ENCODE measurements at regions not wholly inside any gene's neighbourhood (a gene's known extent, or its start where the extent isn't known, plus 50 kb on each side); places are given as distances from the start of the nearest gene placed in this dataset.
"Not testable (repeated sequence)": the region's sequence is repeated elsewhere in the genome, so short reads cannot be mapped to it uniquely, and the experiment has no call there.

- DNase-seq: no peak
Observed at GRCh38 chr3:30475809-30476178, 130.6 kb upstream of the TGFBR2 start.

DNA sequence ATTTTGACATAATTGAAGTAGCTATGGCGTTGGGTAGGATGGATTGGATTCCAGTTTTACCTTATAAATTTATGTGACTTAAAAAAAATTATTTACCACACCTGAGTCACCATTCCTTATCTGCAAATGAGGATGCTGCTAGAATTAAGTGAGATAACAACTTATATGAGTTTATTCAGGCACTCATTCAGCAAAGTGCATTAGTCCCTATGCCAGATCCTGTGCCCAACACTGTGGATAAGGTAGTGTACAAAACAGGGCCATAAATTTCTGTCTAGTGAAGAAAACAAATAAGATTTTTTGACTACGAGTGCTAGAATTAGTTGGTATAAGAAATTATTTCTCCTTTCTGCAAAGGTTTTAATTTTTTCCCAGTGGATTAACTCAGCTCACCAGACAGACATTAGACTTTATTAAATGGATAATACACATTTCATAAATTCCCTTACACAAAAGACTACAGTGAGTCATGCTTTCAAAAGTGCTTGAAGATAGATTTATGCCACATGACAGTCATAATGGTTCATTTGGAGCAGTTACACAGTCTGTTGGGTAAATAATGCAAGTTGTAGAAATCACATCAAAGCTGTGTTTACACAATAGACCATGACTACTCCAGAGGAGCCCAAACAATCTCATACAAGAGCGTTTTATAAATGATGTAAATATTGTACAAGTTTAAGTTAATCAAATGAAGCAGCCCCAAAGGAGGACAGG is 129.9 kb upstream of the TGFBR2 start:
- DNase-seq: no peak

DNA sequence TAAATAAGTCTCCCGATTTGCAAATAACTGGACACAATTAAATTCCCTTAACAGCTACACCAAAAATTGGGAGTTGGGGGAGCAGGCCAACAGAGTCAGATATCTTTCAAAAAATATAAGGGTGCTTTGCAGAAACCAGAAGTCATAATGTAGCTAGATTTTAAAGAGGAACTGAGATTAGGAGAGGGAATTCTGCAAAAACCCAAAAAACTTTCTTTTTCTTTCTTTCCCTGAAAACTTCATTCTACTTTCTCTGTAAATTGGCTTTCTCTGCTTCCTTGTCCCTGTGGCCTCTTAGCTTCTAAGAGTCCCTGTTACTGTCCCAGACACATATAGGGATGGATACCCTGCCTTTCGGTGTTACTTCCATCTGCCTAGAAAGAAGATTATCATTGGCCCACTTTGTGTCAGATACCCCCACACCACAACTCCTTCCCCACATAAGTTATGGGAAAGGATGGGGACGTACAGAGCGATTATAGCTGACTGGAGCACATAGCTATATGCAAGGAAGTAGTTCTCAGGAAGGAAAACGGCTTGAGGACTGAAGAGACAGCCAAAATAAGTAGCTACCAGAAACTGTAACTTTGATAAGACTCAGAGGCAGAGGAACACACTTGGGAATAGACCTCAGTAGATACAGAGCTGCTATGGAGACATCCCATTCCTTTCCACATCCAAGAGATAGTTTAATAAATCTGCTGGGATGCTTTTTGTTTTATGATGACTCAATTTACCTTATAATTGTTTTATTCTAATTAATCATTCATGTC is 129.1 kb upstream of the TGFBR2 start:
- DNase-seq: no peak

DNA sequence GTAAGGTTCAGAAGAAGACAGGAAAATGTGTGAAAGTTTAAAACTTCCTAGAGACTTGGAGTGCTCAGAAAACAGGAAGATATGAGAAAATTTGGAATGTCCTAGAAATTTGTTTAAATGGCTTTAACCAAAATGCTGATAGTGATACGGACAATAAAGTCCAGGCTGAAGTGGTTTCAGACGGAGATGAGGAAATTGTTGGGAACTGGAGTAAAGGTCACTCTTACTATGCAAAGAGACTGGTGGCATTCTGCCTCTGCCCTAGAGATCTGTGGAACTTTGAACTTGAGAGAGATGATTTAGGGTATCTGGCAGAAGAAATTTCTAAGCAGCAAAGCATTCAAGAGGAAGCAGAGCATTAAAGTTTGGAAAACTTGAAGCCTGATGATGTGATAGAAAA is 126.7 kb upstream of the TGFBR2 start:
- DNase-seq: not testable (repeated sequence)

GRCh38 chr3:30480156-30480555 is 126.2 kb upstream of the TGFBR2 start:
- DNase-seq: not testable (repeated sequence)

- DNase-seq: no peak
Observed at GRCh38 chr3:30480587-30480986, 125.8 kb upstream of the TGFBR2 start.

DNA sequence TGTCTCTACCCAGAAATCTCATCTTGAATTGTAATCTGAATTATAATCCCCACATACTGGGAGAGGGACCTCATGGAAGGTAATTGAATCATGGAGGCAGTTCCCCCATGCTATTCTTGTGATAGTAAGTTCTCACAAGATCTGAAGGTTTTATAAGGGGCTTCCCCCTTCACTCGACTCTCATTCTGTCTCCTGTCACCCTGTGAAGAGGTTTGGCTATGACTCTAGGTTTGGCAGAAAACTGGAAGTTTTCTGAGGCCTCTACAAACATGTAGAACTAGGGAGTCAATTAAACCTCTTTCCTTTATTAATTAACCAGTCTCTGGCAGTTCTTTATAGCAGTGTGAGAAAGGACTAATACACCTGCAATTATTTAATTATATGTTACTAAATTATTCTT is 125.2 kb upstream of the TGFBR2 start:
- DNase-seq: no peak

GRCh38 chr3:30484229-30484628 is 122.2 kb upstream of the TGFBR2 start:
- not testable (repeated sequence) for DNase-seq

DNA sequence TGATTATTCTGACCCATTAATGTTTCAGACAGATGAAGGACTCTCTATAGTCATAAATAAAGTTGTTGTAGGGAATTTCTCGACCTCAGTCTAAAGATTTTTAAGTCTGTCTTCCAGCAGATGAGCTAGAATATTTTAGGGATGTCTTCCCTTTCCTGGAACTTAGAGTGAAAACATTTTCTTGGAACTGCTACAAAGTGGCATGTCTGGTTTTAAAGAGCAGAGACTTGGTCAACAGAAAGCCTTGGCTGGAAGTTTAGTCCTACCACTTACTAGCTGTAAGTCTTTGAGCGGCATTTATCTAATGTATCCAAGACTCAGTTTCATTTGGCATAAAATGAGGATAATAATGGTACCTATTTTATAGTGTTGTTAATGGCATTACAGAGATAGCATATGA is 120.0 kb upstream of the TGFBR2 start:
- DNase-seq: no peak

DNA sequence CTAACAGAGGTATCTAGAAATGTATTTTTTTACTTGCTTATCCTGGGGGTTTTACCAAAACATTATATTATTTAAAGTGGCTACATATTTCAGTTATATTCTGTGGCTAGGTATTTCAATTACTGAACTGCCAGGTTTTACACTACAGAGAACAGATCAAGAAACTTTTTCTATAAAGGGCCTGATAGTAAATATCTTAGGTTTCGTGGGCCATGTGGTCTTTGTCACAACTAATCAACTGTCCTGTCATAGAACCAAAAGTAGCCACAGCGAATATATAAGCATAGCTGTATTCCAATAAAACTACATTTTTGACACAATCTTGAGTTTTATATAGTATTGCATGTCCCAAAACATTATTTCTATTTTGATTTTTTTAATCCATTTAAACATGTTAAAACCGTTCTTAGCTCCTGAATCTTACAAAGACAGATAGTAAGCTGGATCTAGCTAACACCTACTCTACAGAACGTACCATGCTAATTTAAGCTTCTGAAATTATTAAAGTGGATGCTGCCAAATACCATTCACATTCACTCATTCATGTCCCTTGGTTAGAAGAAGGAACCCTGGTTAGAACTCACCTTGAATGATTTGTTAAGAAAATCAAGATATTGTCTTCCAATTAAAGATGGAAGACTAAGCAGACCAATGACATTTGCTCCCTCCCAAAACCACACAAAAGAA is 118.2 kb upstream of the TGFBR2 start:
- no peak for DNase-seq

DNA sequence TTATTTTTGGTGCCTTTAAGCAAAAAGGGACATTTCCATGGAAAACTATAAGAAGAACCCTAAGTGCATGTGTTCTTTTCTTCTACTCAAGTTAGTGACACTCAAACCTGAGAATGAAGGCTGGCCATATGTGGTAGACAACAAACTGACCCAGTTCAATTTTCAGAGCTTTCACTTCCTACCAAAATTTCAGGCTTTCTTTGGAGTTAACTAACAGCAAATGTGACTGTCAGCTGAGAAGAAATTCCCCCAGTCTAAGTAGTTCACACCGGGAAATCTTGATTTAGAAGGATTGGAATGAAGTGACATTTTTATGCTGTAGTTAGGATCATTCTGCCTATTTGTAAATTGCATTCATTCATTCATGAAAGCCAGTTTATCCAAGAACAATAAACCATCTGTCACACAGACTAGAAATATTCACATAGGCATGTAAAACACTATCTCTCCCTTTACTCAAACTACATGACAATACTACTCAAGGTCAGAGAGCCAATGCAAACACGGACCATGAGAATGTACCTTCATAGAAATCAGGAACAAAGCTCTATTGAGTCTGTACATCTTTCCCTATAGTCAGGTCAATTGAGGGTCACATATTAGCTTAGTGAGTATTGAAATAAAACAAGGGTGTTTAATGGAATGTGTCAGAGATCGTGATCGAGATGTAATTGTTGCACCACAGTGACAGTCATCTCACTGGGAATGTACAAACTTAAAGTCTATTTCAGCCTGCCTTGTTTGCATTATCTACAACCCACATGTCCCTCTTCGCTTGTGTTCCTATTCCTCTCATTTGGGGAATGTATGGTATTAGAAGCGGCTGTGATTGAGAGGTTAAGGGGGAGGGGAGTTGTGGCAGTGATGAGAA is 113.8 kb upstream of the TGFBR2 start:
- no peak for DNase-seq

DNA sequence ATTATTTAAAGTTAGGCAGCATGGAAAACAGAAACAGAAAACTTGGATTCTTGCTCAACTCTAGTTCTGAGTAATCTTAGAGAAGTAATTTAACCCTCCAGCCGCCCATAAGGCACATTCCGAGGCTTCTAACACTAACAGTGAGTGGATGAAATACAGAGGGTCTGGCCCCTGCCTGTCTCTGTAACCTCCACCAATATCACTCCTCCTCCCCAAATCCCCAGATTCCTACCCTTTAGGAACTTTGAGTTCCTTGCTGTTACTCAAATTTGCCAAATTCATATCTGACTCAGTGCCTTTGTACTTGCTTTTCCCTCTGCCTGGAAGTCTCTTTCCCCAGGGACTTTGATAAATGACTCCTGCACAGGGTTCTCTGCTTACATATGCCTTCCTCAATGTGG is 112.5 kb upstream of the TGFBR2 start:
- no peak for DNase-seq

- no peak for DNase-seq
Observed at GRCh38 chr3:30495172-30496065, 111.0 kb upstream of the TGFBR2 start.

DNA sequence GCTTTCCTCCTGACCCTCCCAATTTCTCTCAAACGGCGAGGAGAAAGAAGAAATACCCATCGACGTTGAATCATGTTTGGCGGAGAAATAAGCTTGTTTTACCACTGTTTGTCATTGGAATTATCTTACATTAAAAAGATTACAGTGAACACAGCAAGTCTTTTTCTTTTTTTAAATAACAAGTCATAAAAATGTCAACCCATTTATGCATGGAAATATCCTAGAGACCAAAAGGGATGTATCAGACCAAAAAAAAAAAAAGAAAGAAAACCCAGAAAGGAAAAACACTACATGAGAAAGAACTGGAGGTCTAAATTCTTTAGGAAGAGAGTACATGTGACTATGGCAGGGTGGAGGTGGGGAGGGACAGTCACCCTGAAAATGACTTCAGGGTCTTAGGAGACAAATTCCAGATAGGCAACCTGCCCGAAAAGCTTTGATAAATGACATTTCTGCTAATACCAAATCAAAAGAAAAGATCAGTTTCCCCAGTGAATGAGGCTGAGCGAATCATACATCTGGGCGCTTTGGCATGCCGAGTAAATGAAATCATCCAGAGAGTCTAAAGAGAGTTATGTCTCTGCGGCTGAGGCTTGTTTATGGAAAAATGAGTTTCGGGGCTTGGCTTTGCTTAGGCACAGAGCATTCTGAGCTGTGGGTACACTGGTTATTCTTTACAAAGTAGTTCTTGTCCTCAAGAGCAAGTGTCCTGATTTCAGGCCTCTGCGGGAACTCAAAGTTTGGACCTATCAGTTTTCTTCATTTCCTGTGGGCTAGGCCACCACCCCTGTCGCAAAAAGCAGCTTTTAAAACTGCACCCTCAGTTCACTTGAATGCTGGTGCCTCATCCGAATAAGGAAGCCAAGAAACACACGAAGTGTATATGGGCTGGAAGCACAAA is 110.1 kb upstream of the TGFBR2 start:
- no peak for DNase-seq

DNA sequence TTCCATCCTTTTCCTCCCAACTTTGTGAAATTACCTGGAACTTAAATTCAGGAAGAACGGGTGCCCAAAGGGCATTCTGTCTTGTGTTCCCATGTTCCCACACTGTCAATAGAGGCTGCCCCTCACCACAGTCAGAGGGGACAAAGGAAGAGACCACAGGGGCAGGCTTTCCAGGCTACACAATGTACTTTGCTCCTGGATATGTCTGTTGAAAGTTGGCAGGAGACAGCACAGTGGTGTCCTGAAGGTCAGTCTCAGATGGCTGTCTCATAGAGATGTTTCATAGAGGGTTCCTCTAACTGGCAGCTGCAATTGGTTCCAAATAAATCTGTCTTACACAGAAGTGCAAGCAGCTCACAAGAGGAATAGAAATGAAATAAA is 107.8 kb upstream of the TGFBR2 start:
- DNase-seq: no peak

DNA sequence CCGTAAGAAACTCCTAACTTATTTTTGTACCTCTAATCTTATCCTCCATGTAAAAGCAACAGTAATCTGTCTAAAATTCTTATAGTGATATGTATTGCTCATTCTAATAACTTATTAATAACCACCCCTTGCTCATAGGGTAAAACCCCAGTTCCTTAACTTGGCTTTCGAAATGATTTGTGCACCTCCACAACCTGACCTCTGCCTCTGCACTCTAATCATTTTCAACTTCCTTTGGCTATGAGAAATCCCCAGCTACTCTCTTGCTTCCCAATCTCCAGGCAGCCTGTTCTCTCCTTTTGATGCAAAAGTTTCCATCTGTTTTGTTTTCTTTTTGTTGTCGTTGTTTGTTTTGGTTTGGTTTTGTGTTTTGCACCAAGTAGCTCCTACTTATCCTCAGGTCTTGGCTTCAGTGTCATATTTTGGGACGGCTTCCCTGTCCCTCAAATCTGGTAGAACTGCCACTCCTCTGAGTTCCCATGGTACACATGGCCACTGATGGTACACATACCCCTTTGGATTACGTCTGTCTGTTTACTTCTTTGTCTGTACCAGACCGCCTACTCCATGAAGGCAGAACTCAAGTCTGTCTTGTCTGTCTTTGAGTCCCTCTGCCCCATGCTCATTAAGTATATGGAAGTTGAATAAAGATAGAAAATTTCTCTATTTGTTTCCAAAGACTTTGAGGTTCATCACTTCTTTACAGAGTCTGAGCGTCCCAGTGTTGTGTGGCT is 105.6 kb upstream of the TGFBR2 start:
- no peak for DNase-seq

DNA sequence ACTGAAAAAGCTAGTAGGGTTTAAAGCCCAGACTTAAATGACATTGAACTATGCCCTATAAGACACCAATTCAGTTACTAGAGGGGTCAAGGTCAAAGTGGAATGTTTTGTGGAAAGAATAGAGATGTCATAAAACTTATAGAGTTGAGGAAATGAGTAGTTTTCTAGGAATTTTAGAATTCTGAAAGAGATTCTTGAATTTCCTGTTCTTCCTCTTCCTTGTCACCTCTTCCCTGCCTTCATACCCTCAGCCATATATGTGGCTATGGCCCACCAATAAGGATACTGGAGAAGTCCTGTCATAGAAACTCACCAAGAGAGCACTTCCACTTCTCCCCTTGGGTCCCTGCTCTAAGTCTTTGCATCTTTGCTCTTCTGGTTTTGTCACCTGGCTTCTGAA is 104.9 kb upstream of the TGFBR2 start:
- no peak for DNase-seq

GRCh38 chr3:30502051-30502741 is 104.2 kb upstream of the TGFBR2 start:
- no peak for DNase-seq

- no peak for DNase-seq
Observed at GRCh38 chr3:30502742-30503073, 103.7 kb upstream of the TGFBR2 start.

- DNase-seq: no peak
Observed at GRCh38 chr3:30503446-30503845, 103.0 kb upstream of the TGFBR2 start.
